SK-N-MC (cell line): ENCODE measurements at regions not wholly inside any gene's neighbourhood (a gene's known extent, or its start where the extent isn't known, plus 50 kb on each side); places are given as distances from the start of the nearest gene placed in this dataset.

Source experiments
- EZH2 ChIP-seq: fragments of 200-600 bp; sonication (generic); IDR thresholded peaks from one replicate; pipeline ENCODE4 v1.6.1; 2017; ENCODE audit warnings: antibody characterized with exemption
- FOXP2 ChIP-seq: optimal IDR thresholded peaks from 2 replicates; pipeline ENCODE3; 2011; ENCODE audit warnings: mild to moderate bottlenecking, moderate library complexity; ENCODE audit not compliant: insufficient read depth; ENCODE audit errors: extremely low read length, control extremely low read depth

DNA sequence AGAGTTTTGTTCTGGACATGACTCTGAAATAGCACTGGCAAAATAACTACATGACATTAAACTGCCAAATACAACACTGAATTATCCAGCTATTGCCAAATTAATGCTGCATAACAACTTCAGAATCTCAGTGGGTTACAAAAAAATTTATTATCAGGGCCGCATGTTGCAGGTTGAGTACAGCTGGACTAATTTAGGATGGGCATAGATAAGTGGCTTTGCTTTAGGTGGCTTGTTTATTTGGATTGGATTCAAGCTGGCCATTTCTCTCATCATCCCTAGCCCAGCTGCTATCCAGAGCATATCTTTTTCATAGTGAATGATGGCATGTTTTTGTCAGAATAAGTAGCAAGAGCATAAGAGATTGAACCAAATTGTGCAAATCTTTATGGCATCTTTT lies 1277.1 kb downstream of the REEP3 start:
- no peak for TF ChIP-seq EZH2
- TF ChIP-seq FOXP2 = no peak
